SK-N-MC (cell line): ENCODE measurements at regions not wholly inside any gene's neighbourhood (a gene's known extent, or its start where the extent isn't known, plus 50 kb on each side); places are given as distances from the start of the nearest gene placed in this dataset.

ENCODE experiments used
- EZH2 ChIP-seq: fragments of 200-600 bp; sonication (generic); IDR thresholded peaks from one replicate; pipeline ENCODE4 v1.6.1; 2017; ENCODE audit warnings: antibody characterized with exemption
- FOXP2 ChIP-seq: optimal IDR thresholded peaks from 2 replicates; pipeline ENCODE3; 2011; ENCODE audit warnings: mild to moderate bottlenecking, moderate library complexity; ENCODE audit not compliant: insufficient read depth; ENCODE audit errors: extremely low read length, control extremely low read depth
- POLR2AphosphoS5 ChIP-seq: IDR thresholded peaks from 2 replicates; pipeline ENCODE4 v1.6.1; 2012; ENCODE audit warnings: mild to moderate bottlenecking, low read depth, low read length, borderline replicate concordance

- TF ChIP-seq EZH2 = no peak
- no peak for TF ChIP-seq POLR2AphosphoS5
- TF ChIP-seq FOXP2 = no peak
Measured at GRCh38 chr11:60609632-60610031, 89.8 kb upstream of the MS4A8 start.
